NCI-H345 treated with DMSO at 0.1 percent for 48 hours (cell line): ENCODE measurements at regions not wholly inside any gene's neighbourhood (a gene's known extent, or its start where the extent isn't known, plus 50 kb on each side); places are given as distances from the start of the nearest gene placed in this dataset.

Experiments used
- DNase-seq: peaks from one replicate; lab custom pipeline; 2025; ENCODE audit not compliant: unreplicated experiment; lab: John Stamatoyannopoulos, UW

DNA sequence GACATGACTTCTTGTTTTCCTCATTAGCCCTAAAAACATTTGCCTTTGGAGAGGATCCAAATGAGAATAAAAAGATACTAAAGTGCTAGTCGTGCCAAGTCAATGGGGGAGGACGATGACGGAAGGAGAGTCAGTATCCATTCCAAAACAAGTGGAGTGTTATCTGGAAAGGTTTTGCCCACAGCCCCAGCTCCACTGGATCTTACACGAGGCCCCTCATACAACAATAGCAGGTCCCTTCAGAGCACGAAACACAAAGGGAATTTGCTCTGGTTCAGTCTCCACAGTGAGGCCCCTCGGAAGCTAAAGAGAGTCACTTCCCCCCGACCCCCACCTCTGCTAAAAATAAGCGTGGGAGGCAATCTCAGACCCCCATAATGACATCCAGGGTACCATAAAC is 496.9 kb upstream of the ZFHX3 start:
- no peak for DNase-seq

DNA sequence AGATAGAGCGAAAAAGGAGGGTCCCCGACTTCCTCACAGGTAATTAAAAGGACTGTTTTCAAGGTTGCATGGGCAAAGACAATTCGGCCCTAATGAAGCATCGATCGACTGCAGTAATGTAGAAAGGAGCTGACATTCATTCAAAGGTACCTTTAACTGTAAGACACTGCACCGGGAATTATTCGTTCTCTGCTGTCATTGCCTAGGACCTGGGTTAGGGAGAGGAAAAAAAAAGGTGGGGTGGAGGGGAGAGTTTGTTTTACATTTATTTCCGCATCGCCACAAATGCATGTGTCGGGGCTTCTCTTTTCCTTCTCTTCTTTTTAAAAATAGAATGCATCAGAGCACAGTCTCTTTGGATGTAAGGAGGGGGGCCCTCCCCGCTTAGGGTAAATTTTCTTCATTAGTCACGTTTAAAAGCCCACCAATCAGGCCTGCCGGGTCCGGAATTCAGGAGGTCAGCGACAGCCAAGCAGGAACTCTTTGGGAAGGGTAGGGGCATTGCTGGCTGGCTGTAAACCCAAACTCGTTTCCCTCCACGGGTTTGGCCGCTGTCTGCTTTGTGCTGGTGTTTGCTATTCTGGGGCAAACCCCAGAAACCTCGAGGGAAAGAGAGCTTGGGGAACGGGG is 496.2 kb upstream of the ZFHX3 start:
- DNase-seq: no peak

DNA sequence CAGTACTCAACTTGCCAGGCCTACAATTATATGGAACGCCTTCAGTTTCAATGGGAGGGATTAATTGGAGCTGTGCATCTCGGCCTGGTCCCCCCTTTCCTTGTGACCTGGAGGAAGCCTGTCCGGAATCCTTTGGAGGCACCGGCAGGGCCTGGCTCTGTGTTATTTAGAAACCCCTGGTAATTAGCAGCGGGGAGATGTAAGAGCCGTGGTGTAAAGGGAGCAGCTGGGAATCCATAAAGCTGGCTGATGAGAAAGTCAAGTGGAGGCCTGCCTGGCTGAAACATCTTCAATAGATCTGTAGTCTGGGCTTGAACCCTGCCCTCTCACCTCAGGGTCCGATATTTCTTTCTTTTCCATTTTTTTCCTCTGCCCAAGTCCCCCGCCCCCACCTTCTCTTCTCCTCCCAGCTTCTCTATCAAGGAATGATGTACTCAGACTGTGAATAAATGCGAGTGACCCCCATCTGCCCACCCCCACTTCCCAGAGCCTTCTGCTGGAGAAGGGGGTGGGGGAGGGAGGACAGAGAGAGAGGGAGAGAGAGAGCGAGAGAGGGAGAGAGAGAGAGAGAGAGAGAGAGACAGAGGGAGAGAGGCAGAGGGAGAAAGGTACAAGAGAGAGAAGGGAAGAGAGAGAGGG is 495.5 kb upstream of the ZFHX3 start:
- no peak for DNase-seq

DNA sequence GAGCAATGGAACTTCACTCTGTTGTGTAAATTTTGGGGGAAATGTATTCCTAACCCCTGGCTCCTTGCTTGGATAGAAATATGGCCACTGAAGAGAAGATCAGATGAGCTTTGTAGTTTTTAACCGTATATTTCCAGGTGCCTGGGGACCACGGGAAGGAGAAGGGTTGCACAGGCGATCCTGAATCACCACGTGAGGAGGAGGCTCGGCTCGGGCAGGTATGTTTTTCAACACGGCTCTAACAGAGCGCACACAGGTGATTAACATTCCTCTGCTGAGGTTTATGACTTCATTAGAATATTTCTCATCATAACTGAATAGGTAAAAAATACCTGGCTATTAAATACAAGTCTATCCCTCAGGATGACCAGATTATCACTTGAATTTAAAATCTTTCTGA is 495.0 kb upstream of the ZFHX3 start:
- DNase-seq: no peak

DNA sequence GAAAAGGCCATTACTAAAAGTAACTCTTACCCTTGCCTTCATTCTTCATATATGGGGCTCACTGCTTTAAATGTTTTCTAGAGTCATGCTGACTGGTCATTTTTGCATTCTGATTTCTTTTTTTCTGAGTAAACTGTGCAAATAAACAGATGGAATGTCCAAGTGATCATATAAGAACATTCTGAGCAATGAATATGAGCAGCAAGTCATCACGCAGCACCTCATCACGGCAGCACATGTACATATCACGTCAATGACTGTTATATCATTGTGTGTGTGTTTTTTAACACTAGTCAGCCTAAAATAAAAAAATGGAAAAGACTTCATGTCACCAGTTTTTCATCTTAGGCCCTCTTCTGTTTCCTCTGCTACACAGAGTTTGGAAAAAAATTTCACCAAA is 490.0 kb upstream of the ZFHX3 start:
- no peak for DNase-seq

DNA sequence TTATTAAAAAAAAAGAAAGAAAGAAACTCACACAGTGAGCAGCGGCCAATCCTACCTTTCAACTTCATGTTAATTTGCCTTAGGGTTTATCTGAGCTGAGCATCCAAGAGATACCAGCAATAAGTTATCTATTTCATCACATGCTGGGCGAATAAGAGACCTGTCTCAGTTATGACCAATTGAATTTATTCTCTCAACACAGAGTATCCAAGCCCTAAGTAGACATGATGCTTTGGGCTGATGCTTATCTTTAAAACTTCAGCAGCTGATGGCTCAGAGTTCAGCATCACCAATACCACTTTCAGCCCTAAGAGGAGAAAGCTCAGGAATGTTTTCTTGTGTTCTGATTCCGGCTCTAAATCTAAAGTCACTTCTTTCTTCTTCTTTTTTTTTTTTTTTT is 489.0 kb upstream of the ZFHX3 start:
- no peak for DNase-seq

DNA sequence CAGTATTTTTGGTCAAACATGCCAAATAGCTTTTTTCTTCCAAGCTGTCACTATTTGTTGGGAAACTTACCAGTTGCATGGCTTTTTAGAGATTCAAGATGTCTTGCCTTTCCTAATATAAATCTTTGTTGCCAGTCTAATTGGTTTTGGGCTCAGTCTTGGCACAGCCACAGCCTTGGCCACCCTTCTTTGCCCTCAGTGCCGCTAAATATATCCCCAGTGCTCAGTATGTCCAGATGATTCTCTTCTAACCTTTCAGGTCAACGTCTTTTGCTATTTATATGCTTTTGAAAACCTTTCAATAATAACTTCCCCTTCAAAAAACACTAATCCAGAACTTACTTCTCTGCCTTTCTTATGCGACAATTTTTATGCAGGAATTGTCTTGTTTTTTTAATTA is 483.1 kb upstream of the ZFHX3 start:
- no peak for DNase-seq

DNA sequence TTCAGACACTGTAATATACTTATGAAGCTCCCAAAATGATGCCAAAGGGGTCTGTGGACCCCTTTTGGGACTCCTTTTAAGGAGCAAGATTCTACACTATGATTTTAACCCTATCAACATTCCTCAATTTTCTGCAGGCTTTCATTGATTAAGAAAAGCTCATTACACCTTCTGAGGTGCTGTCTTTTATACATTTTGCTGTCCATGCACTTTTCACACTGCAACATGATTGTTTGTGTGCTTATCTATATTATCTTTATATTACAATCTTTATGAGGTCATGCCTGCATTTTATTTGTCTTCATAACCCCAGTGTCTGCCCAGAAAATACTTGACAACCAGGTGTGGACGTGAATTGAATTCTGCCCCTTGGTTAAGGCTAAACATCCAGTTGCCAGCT is 482.6 kb upstream of the ZFHX3 start:
- DNase-seq: no peak

DNA sequence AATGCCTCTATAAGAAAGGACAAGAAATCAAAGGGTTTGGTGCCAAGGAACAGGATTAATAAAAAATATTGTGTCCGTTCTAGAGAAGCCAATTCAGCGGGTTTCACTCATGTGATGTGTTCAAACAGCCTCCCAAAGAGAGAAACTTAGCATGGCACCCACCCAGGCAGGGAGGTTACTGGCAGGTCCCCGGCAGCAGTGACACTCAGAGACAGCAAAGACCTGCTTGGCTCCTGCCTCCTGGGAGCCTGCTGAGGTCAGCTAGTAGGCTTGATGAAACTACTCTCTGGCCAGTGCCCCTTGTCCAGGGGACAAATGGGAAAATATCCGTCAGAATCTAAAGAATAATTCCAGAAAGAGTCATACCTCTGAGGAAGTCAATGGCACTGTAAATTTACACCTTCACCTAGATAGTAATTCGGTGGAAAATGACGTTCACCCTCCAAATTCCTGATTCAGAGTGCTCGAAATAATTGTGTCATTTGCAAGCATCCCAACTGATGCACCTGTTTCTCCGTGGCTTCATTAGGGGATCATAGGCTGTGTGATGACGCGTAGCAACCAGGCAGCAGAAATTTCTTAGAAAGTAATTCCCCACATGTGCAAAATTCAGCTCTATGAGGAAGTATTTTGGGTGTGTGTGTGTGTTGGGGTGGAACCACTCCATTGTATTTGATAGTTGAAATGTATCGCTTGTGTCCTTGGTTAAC is 481.5 kb upstream of the ZFHX3 start:
- no peak for DNase-seq

GRCh38 chr16:73527187-73527586 is 479.3 kb upstream of the ZFHX3 start:
- DNase-seq: no peak

DNA sequence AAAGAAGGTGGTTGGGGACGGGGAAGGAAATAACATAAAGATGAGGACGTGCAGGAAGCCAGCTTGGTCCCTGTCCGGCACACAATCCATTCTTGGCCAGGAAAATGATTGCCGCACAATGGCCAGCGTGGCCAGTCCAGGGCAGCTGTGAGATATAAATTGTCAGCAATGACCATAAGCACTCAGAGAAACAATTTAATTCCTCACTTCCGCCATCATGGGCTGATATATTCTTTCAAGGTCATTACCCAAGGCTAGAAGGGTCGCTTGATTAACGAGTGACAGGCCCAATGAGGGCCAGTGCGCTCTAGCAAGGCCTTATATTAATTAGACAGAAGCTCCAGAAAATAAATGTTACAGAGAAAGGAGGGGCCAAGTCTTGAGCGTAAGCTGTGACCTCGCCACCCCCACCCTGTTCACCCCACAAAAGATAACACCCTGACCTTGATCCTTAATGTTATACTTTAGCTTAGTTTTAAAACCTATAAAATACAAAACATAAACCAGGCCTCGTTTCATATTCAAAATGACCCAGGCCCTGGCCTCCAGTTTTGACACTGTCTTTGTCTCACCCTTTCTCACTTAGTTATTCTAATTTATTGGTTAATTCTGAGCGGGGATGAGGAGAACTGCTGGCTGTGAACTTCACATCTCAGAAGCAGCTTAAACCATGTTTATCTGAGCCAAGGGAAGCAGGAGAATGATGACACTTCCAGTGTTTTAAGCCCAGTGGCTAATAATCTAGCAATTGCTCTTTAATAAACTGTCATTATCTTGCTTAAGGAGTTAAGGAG is 478.3 kb upstream of the ZFHX3 start:
- no peak for DNase-seq

GRCh38 chr16:73523209-73523608 is 475.3 kb upstream of the ZFHX3 start:
- no peak for DNase-seq

- no peak for DNase-seq
These were observed 473.6 kb upstream of the ZFHX3 start for GRCh38 chr16:73521499-73521898.

GRCh38 chr16:73515616-73516015 is 467.7 kb upstream of the ZFHX3 start:
- no peak for DNase-seq

GRCh38 chr16:73510852-73511251 is 462.9 kb upstream of the ZFHX3 start:
- no peak for DNase-seq

GRCh38 chr16:73506568-73507056 is 458.7 kb upstream of the ZFHX3 start:
- no peak for DNase-seq

- DNase-seq: no peak
These were observed 457.6 kb upstream of the ZFHX3 start for GRCh38 chr16:73505577-73505976.

GRCh38 chr16:73504591-73505575 is 457.0 kb upstream of the ZFHX3 start:
- no peak for DNase-seq

DNA sequence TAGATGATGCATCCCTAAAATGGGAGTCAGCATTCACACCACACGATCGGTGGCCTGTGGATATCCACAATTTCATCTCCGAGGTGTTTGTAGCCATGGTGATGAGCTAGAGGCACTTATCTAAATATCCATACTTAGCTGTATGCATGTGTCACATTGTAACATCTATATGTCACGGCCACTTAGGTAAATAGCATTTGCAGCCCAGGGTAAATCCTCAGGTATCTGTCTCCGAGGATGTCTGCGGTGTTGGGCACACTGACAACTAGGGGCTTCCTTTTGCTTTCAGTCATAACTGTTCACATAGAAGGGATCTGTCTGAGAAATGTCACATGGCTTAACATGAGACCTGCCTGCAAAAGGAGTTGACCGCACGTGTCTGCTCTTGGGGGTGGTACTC is 455.2 kb upstream of the ZFHX3 start:
- no peak for DNase-seq

- no peak for DNase-seq
These were observed 451.3 kb upstream of the ZFHX3 start for GRCh38 chr16:73499276-73499675.
